Activated CD4-positive, alpha-beta T cell treated with anti-CD3 and anti-CD28 coated beads, Interleukin-2, amount 50 U/mL, for 1 hour (primary cell): ENCODE measurements at regions not wholly inside any gene's neighbourhood (a gene's known extent, or its start where the extent isn't known, plus 50 kb on each side); places are given as distances from the start of the nearest gene placed in this dataset.
"Not testable (repeated sequence)": the region's sequence is repeated elsewhere in the genome, so short reads cannot be mapped to it uniquely, and the experiment has no call there.

Experiments used
- DNase-seq: peaks from one replicate; pipeline ENCODE4 v3.0.0-alpha.2; 2020

GRCh38 chr16:16625140-16625539 is 246.2 kb downstream of the NPIPA7 start:
- not testable (repeated sequence) for DNase-seq

DNA sequence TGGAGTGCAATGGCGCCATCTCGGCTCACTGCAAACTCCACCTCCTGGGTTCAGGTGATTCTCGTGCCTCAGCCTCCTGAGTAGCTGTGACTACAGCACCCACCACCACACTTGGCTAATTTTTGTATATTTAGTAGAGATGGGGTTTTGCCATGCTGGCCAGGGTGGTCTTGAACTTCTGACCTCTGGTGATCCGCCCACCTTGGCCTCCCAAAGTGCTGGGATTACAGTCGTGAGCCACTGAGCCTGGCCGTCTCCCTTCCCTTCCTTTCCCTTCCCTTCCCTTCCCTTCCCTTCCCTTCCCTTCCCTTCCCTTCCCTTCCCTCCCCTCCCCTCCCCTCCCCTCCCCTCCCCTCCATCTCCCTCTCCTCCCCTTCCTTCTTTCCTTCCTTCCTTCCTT is 248.9 kb downstream of the NPIPA7 start:
- not testable (repeated sequence) for DNase-seq

GRCh38 chr16:16638231-16638630 is 259.3 kb downstream of the NPIPA7 start:
- DNase-seq, result not testable (repeated sequence)

- not testable (repeated sequence) for DNase-seq
These were observed 259.8 kb downstream of the NPIPA7 start for GRCh38 chr16:16638714-16639113.

GRCh38 chr16:16643828-16644227 is 264.9 kb downstream of the NPIPA7 start:
- not testable (repeated sequence) for DNase-seq

DNA sequence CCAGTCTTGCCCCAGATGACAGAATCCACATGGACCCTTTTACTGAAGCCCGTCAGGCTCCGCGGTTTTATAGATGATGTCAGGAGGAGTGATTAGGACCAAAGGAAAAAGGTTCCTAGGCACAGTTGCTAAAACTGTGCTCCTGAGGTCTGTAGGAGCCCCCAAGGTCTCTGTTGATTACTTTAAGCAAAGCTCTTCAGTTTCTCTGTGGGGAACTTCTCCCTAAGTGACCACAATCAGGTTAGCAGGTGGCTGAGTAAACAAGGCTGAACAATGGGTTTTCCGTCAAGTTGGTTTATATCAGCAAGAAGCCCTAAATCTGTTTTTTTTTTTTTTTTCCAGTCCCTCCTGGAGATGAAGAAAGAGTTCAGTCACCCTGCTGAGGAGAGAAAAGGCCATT is 269.1 kb downstream of the NPIPA7 start:
- DNase-seq, result not testable (repeated sequence)

DNA sequence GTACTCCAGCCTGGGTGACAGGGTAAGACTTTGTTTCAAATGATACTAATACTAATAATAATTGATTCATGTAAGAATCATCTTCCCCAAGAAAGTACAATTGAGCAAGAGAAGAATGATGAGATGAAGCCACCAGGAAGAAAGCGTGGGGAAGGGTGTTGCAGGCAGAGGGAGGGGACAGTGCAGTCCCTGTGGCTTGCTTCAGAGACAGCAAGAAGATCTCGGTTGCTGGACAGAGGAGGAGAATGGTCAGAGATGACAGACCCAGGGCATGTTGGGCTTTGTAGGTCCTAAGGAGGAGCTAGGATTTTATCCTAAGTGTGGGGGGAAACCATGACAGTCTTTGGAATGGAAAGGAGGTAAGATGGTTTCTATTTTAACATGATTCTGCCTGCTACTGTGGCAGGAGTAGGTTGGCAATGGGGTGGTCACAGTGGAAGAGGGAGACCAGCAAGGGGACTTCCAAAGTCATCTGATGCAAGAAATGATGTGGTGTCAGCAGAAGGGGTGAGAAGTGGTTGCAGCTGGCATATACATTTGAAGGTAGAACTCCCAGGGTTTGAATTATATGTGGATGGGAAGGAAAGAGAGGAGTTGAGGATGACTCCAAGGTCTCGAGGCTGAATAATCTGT is 293.4 kb downstream of the NPIPA7 start:
- not testable (repeated sequence) for DNase-seq

DNA sequence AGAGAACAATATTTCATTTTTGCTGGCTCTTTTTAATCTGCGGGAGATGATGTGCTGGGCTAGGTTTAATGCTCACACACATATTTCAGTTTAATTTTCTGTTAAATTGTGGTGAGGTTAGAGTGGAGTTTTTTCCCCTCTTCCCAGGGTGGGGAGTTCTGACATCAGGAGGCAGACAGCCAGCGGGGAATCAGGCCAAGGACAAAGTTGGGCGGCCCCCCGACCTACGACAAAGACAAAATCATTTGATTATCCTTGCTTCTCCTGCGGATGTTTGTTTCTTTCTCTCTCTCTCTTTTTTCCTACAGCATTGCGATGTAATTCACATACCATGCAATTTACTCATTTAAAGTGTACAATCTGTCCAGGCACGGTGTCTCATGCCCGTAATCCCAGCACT is 295.9 kb downstream of the NPIPA7 start:
- not testable (repeated sequence) for DNase-seq

DNA sequence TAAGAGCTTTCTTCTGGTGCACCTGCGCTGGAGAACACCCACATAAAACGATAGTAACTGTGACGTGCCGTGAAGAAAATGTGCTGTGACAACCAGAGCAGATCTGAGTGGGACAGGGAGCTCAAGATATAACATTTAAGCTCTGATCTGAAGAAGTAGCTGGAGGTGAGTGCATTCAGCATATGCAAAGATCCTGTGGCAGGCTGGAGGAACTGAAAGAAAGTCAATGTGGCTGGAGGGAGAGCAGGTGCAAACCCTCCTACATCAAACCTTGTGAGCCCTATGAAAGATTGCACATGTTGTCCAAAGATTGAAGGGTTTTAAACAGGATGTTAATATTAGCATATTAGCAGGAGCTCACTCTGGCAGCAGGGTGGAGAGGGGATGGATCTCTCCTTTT is 342.9 kb downstream of the NPIPA7 start:
- not testable (repeated sequence) for DNase-seq

GRCh38 chr16:16722666-16723065 is 343.7 kb downstream of the NPIPA7 start:
- DNase-seq, result not testable (repeated sequence)

GRCh38 chr16:16723819-16724519 is 345.0 kb downstream of the NPIPA7 start:
- DNase-seq, result not testable (repeated sequence)

DNA sequence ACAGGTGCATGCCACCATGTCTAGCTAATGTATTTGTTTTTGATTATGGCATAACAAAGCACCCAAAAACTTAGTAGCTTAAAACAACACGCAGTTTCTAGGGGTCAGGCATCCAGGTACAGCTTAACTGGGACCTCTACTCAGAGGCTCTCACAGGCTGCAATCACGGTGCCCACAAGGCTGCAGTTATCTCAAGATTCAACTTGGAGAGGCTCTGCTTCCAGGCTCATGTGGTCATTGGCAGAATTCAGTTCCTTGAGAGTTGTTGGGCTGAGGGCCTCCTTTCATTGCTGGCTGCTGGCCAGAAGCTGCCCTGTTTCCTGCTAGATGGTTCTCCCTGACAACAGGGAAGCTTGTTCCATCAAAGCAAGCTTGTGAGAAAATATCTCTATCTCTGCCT is 348.1 kb downstream of the NPIPA7 start:
- not testable (repeated sequence) for DNase-seq

- DNase-seq, result not testable (repeated sequence)
These were observed 363.6 kb downstream of the NPIPA7 start for GRCh38 chr16:16742573-16742972.

GRCh38 chr16:16754992-16755667 is 376.2 kb downstream of the NPIPA7 start:
- DNase-seq, result not testable (repeated sequence)

DNA sequence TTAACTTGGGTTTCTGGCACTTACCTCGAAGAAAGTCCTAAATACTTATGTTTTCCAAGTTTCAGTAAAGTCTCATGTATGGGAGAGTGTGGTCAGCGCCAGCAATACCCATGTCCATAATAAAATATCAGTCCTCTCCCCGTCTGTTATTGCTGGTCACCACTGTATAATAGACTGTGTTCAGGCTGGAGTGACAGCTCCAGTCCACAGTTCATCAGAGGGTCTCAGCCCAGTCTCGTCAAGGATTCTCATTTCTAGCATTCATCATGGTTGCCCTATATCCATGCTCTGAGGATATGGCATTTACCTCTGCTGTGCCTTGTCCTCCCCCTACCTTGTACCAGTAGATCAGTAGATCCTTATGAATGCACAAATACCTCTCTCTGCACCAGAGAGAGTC is 384.5 kb downstream of the NPIPA7 start:
- DNase-seq, result no peak

GRCh38 chr16:16770717-16771116 is 391.8 kb downstream of the NPIPA7 start:
- not testable (repeated sequence) for DNase-seq

DNA sequence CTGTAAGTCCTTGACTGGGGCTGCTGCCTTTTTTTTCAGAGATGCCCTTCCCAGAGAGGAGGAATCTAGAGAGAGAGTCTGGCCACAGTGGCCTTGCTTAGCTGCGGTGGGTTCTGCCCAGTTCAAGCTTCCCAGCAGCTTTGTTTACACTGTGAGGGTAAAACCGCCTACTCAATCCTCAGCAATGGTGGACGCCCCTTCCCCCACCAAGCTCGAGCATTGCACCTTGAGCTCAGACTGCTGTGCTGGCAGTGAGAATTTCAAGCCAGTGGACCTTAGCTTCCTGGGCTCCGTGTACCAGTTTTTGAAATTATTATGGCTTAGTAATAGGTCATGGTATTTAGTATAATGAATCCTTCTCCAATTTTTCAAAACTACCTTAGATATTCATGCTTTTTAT is 395.4 kb downstream of the NPIPA7 start:
- no peak for DNase-seq

GRCh38 chr16:16778332-16778731 is 399.4 kb downstream of the NPIPA7 start:
- no peak for DNase-seq

DNA sequence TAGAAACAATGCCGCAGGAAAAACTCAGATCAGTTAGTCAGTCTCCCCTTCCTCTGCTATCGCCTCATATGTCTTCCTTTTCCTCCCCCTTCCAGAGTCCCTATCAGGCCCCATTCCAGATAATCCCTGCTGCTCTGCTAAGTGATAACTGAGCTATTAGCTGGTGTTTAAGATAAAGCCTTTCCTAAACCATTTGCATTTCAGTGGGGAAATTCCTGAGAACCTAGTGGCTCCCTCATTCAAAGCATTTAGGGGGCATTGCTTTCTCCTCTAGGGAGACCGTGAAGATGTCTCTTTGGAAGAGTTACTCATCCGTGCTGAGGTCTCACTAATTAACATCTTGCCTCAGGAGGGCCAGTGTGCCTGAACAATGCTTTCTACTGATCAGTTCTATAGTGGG is 401.6 kb downstream of the NPIPA7 start:
- no peak for DNase-seq

DNA sequence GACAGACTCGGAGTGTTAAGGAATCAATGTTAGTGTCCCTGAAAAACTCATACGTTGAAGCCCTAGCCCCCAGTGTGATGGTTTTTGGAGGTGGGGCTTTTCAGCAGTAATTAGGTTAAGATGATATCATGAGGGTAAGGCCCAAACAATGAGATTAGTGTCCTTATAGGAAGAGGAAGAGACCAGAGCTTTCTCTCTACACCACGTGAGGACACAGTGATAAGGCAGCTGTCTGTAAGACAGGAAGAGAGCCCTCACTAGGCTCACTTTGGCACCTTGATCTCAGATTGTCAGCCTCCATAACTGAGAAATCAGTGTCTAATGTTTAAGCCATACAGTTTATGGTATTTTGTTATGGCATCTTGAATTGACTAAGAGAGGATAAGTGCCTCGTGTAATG is 403.2 kb downstream of the NPIPA7 start:
- DNase-seq, result no peak

- no peak for DNase-seq
These were observed 409.1 kb downstream of the NPIPA7 start for GRCh38 chr16:16788004-16788403.

DNA sequence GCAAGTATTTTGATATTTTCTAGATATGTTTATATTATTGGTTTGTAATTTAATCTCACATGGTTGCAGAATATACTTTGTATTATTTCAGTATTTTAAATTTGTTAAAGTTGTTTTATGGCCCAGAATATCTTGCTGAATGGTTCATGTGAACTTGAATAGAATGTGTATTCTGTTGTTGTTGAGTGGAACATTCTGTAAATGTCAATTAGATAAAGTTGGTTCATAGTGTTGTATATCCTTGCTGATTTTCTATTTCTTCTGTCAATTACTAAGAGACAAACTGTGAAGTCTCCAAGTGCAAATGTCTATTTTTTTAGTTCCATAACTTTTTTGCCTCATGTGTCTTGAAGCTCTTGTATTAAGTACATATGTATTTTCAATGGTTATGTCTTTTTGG is 411.7 kb downstream of the NPIPA7 start:
- no peak for DNase-seq

DNA sequence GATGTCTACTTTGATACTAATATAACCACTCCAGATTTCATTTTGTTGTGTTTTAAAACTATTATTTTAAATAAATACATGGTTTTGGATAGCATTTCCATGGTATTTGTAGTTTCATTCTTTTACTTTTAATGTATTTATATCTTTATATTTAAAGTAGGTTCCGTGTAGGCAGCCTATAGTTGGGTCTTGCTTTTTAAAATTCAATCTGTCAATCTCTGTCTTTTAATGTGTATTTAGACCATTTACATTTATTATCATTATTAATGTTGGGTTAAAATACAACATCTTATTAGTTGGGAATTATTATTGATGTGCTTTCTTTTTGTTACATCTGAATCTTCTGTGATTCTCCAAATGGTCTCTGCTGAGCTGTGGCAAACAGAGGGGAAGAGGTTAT is 412.1 kb downstream of the NPIPA7 start:
- DNase-seq, result no peak

DNA sequence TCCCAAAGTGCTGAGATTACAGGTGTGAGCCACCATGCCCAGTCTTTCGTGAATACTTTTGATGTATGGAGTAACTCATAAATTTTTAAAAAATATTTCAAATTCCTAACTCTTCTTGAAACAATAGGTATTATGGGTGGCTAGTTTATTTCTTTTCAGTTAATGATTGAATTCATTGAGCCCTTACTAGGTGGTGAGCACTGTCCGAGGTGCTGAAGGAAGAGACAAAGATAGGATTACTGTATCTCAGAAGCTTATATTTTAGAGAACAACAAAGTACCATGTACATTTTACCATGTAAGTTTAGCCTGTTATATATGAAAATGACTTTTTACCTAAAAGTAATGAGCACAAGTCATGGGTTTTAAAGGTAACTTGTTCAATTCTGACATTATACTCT is 418.3 kb downstream of the NPIPA7 start:
- no peak for DNase-seq
